MCF 10A (cell line): ENCODE measurements at regions not wholly inside any gene's neighbourhood (a gene's known extent, or its start where the extent isn't known, plus 50 kb on each side); places are given as distances from the start of the nearest gene placed in this dataset.
"Not testable (repeated sequence)": the region's sequence is repeated elsewhere in the genome, so short reads cannot be mapped to it uniquely, and the experiment has no call there.

Experiments used
- BruUV-seq: library from RNA; stranded (reverse); fragments of 400-500 nt; replicated peaks from 2 replicates; lab custom pipeline; 2021; lab: Mats Ljungman, UMichigan
- CTCF ChIA-PET: fragments of 300-600 bp; sonication (Branson Sonifier 250); formaldehyde crosslinking; extraction: SDS; loops from one replicate; lab custom pipeline; 2021; ENCODE audit warnings: antibody characterized with exemption, inconsistent platforms; lab: Yijun Ruan, JAX
- POLR2A ChIA-PET: fragments of 300-600, 350-650 bp; sonication (Branson Sonifier 250); formaldehyde crosslinking; extraction: SDS; loops from one replicate; lab custom pipeline; 2020; ENCODE audit warnings: antibody characterized with exemption, inconsistent platforms; lab: Yijun Ruan, JAX
- DNase-seq: peaks from one replicate; pipeline ENCODE4 v3.0.0-alpha.2; 2018; ENCODE audit not compliant: unreplicated experiment
- H3K27ac Mint-ChIP-seq: one replicate; pipeline ENCODE4 v1.8.0; 2022; ENCODE audit warnings: mild to moderate bottlenecking, low read depth, mixed read lengths; ENCODE audit not compliant: unreplicated experiment
- H3K27me3 Mint-ChIP-seq: one replicate; pipeline ENCODE4 v1.8.0; 2022; ENCODE audit warnings: mixed read lengths; ENCODE audit not compliant: insufficient read depth, unreplicated experiment
- H3K36me3 Mint-ChIP-seq: one replicate; pipeline ENCODE4 v1.8.0; 2022; ENCODE audit warnings: mild to moderate bottlenecking, moderate library complexity, mixed read lengths; ENCODE audit not compliant: insufficient read depth, unreplicated experiment
- H3K4me1 Mint-ChIP-seq: one replicate; pipeline ENCODE4 v1.8.0; 2022; ENCODE audit warnings: mixed read lengths; ENCODE audit not compliant: insufficient read depth, unreplicated experiment
- H3K4me3 Mint-ChIP-seq: one replicate; pipeline ENCODE4 v1.8.0; 2022; ENCODE audit warnings: mild to moderate bottlenecking, moderate library complexity, mixed read lengths; ENCODE audit not compliant: unreplicated experiment
- H3K9me3 Mint-ChIP-seq: one replicate; pipeline ENCODE4 v1.8.0; 2022; ENCODE audit warnings: mixed read lengths; ENCODE audit not compliant: unreplicated experiment
- intact Hi-C: fragments of 100-400 bp; cut with micrococcal nuclease; formaldehyde crosslinking; loops from 2 replicates; pipeline ENCODE4 v1.14.1; 2022

GRCh38 chr2:90244902-90245765 lies 1553.7 kb downstream of the RPIA start:
- H3K4me3 Mint-ChIP-seq, H3K27ac Mint-ChIP-seq, H3K4me1 Mint-ChIP-seq, H3K27me3 Mint-ChIP-seq, intact Hi-C loops, H3K36me3 Mint-ChIP-seq, POLR2A ChIA-PET, H3K9me3 Mint-ChIP-seq, DNase-seq, CTCF ChIA-PET, BruUV-seq: not testable (repeated sequence)

GRCh38 chr2:90248400-90248799 lies 1556.9 kb downstream of the RPIA start:
- H3K27ac Mint-ChIP-seq, DNase-seq, H3K4me3 Mint-ChIP-seq, CTCF ChIA-PET, H3K27me3 Mint-ChIP-seq, intact Hi-C loops, H3K9me3 Mint-ChIP-seq, POLR2A ChIA-PET, BruUV-seq, H3K4me1 Mint-ChIP-seq, H3K36me3 Mint-ChIP-seq: not testable (repeated sequence)

GRCh38 chr2:90250350-90250749 lies 1558.9 kb downstream of the RPIA start:
- H3K27me3 Mint-ChIP-seq, CTCF ChIA-PET, H3K4me1 Mint-ChIP-seq, H3K36me3 Mint-ChIP-seq, POLR2A ChIA-PET, H3K27ac Mint-ChIP-seq, BruUV-seq, DNase-seq, intact Hi-C loops, H3K9me3 Mint-ChIP-seq, H3K4me3 Mint-ChIP-seq: not testable (repeated sequence)

GRCh38 chr2:90251576-90251975 lies 1560.1 kb downstream of the RPIA start:
- intact Hi-C loops, H3K27ac Mint-ChIP-seq, H3K4me3 Mint-ChIP-seq, H3K27me3 Mint-ChIP-seq, H3K36me3 Mint-ChIP-seq, BruUV-seq, POLR2A ChIA-PET, DNase-seq, CTCF ChIA-PET, H3K4me1 Mint-ChIP-seq: not testable (repeated sequence)
- peaks cover 13% of the 10 kb centered on the region for H3K9me3 Mint-ChIP-seq

- H3K27ac Mint-ChIP-seq, BruUV-seq, POLR2A ChIA-PET, DNase-seq, H3K36me3 Mint-ChIP-seq, H3K4me3 Mint-ChIP-seq, CTCF ChIA-PET, H3K4me1 Mint-ChIP-seq, intact Hi-C loops: not testable (repeated sequence)
- H3K9me3 Mint-ChIP-seq: peaks cover 31% of the 10 kb centered on the region
- peaks cover 10% of the 10 kb centered on the region for H3K27me3 Mint-ChIP-seq
Observed at GRCh38 chr2:90253306-90253705, 1561.8 kb downstream of the RPIA start.

GRCh38 chr2:90266888-90267287 lies 1575.4 kb downstream of the RPIA start:
- H3K27ac Mint-ChIP-seq, BruUV-seq, H3K27me3 Mint-ChIP-seq, H3K4me3 Mint-ChIP-seq, H3K4me1 Mint-ChIP-seq, POLR2A ChIA-PET, CTCF ChIA-PET, DNase-seq, H3K9me3 Mint-ChIP-seq, intact Hi-C loops, H3K36me3 Mint-ChIP-seq: not testable (repeated sequence)

- DNase-seq, POLR2A ChIA-PET, H3K4me1 Mint-ChIP-seq, CTCF ChIA-PET, BruUV-seq, H3K27ac Mint-ChIP-seq, H3K36me3 Mint-ChIP-seq, H3K27me3 Mint-ChIP-seq, intact Hi-C loops, H3K4me3 Mint-ChIP-seq, H3K9me3 Mint-ChIP-seq: not testable (repeated sequence)
Observed at GRCh38 chr2:90287751-90288150, 1596.3 kb downstream of the RPIA start.

- BruUV-seq, H3K27ac Mint-ChIP-seq, H3K4me3 Mint-ChIP-seq, CTCF ChIA-PET, intact Hi-C loops, H3K9me3 Mint-ChIP-seq, POLR2A ChIA-PET, H3K4me1 Mint-ChIP-seq, H3K36me3 Mint-ChIP-seq, DNase-seq, H3K27me3 Mint-ChIP-seq: not testable (repeated sequence)
Observed at GRCh38 chr2:90288396-90288795, 1596.9 kb downstream of the RPIA start.

GRCh38 chr2:90289291-90289980 lies 1598.0 kb downstream of the RPIA start:
- BruUV-seq, H3K36me3 Mint-ChIP-seq, intact Hi-C loops, H3K27ac Mint-ChIP-seq, H3K9me3 Mint-ChIP-seq, CTCF ChIA-PET, H3K27me3 Mint-ChIP-seq, H3K4me3 Mint-ChIP-seq, DNase-seq, POLR2A ChIA-PET, H3K4me1 Mint-ChIP-seq: not testable (repeated sequence)
